Loucy (cell line): ENCODE measurements at regions not wholly inside any gene's neighbourhood (a gene's known extent, or its start where the extent isn't known, plus 50 kb on each side); places are given as distances from the start of the nearest gene placed in this dataset.

Experiments
- H2AFZ ChIP-seq: fragments of 200-600 bp; sonication (generic); 2 replicates; pipeline ENCODE4 v1.6.0; 2016; ENCODE audit warnings: antibody characterized with exemption, mild to moderate bottlenecking, low read length, moderate library complexity
- H3F3A ChIP-seq: fragments of 200-600 bp; 2 replicates; pipeline ENCODE4 v1.6.0; 2016; ENCODE audit warnings: antibody characterized with exemption, low read depth, mild to moderate bottlenecking
- H3K27me3 ChIP-seq: fragments of 200-600 bp; sonication (generic); 2 replicates; pipeline ENCODE4 v1.6.1; 2014; ENCODE audit warnings: low read length, mild to moderate bottlenecking; ENCODE audit not compliant: insufficient read depth, poor library complexity, severe bottlenecking
- H3K36me3 ChIP-seq: fragments of 200-600 bp; sonication (generic); 2 replicates; pipeline ENCODE4 v1.6.1; 2016; ENCODE audit warnings: low read length; ENCODE audit not compliant: insufficient read depth
- H3K4me1 ChIP-seq: fragments of 200-600 bp; sonication (generic); 2 replicates; pipeline ENCODE4 v1.5.1; 2014; ENCODE audit warnings: low read length, mild to moderate bottlenecking; ENCODE audit not compliant: insufficient read depth, poor library complexity, severe bottlenecking
- H3K4me2 ChIP-seq: fragments of 200-600 bp; sonication (generic); 2 replicates; pipeline ENCODE4 v1.6.0; 2014; ENCODE audit warnings: antibody characterized with exemption, low read length, low read depth, mild to moderate bottlenecking; ENCODE audit not compliant: poor library complexity, severe bottlenecking
- H3K4me3 ChIP-seq: fragments of 200-600 bp; sonication (generic); 2 replicates; pipeline ENCODE4 v1.5.1; 2014; ENCODE audit warnings: low read length, mild to moderate bottlenecking, mixed read lengths; ENCODE audit not compliant: poor library complexity, severe bottlenecking
- H3K79me2 ChIP-seq: fragments of 200-600 bp; sonication (generic); 2 replicates; pipeline ENCODE4 v1.6.1; 2014; ENCODE audit warnings: low read length; ENCODE audit not compliant: insufficient read depth
- H3K9ac ChIP-seq: fragments of 200-600 bp; sonication (generic); 2 replicates; pipeline ENCODE4 v1.6.0; 2014; ENCODE audit warnings: mild to moderate bottlenecking, low read depth, low read length, moderate library complexity; ENCODE audit not compliant: poor library complexity, severe bottlenecking
- H3K9me2 ChIP-seq: fragments of 200-600 bp; sonication (generic); replicated peaks from 2 replicates; pipeline ENCODE4 v1.6.1; 2016; ENCODE audit warnings: low read depth, low read length, mixed read lengths
- H3K9me3 ChIP-seq: fragments of 200-600 bp; sonication (generic); 2 replicates; pipeline ENCODE4 v1.6.1; 2014; ENCODE audit warnings: mild to moderate bottlenecking, antibody characterized with exemption, low read length, low read depth; ENCODE audit not compliant: insufficient read depth
- H4K20me1 ChIP-seq: fragments of 200-600 bp; sonication (generic); 2 replicates; pipeline ENCODE4 v1.6.0; 2014; ENCODE audit warnings: antibody characterized with exemption, low read length, mild to moderate bottlenecking; ENCODE audit not compliant: insufficient read depth, poor library complexity, severe bottlenecking
- EZH2phosphoT487 ChIP-seq: fragments of 200-600 bp; IDR thresholded peaks from 2 replicates; pipeline ENCODE4 v1.6.1; 2018; ENCODE audit warnings: antibody characterized with exemption, mild to moderate bottlenecking, moderate library complexity, borderline replicate concordance
- TF ChIP-seq, protein P1 (sequence below): fragments of 200-600 bp; sonication (generic); conservative IDR thresholded peaks from 2 replicates; pipeline ENCODE4 v1.5.1; 2014; ENCODE audit warnings: mild to moderate bottlenecking, antibody characterized with exemption, low read length

DNA sequence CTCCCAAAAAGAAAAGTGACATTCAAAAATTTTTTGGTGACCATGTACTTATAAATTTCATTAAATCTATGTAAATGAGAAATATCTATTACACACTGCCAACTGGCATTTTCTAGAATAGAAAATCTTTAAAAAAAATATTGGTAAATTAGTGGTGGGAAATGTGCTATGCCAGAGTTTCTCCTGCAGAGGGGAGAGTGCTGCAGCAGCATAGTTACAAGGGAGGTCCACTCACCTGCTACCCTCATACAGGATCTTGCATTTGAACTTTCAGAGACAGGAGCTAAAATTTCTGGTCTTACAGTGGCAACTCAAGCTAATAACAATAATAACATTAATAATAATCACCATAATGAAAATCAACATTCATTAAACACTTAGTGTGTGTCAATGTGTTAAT, 459.6 kb downstream of the NSUN3 start:
- TF ChIP-seq EZH2phosphoT487 = no peak
- TF ChIP-seq, protein P1, sequence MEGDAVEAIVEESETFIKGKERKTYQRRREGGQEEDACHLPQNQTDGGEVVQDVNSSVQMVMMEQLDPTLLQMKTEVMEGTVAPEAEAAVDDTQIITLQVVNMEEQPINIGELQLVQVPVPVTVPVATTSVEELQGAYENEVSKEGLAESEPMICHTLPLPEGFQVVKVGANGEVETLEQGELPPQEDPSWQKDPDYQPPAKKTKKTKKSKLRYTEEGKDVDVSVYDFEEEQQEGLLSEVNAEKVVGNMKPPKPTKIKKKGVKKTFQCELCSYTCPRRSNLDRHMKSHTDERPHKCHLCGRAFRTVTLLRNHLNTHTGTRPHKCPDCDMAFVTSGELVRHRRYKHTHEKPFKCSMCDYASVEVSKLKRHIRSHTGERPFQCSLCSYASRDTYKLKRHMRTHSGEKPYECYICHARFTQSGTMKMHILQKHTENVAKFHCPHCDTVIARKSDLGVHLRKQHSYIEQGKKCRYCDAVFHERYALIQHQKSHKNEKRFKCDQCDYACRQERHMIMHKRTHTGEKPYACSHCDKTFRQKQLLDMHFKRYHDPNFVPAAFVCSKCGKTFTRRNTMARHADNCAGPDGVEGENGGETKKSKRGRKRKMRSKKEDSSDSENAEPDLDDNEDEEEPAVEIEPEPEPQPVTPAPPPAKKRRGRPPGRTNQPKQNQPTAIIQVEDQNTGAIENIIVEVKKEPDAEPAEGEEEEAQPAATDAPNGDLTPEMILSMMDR = no peak
- no peaks in the 10 kb centered on the region for H3K9me2 ChIP-seq
- H3K27me3 ChIP-seq = no peaks in the 10 kb centered on the region
- H3F3A ChIP-seq = no peaks in the 10 kb centered on the region
- H3K9me3 ChIP-seq = no peaks in the 10 kb centered on the region
- H3K36me3 ChIP-seq = no peaks in the 10 kb centered on the region
- no peak overlapping the region for H3K9ac ChIP-seq
- H3K4me3 ChIP-seq = no peak overlapping the region
- no peak overlapping the region for H3K4me2 ChIP-seq
- H3K4me1 ChIP-seq = no peaks in the 10 kb centered on the region
- no peak overlapping the region for H2AFZ ChIP-seq
- H3K79me2 ChIP-seq = no peaks in the 10 kb centered on the region
- H4K20me1 ChIP-seq = no peaks in the 10 kb centered on the region

DNA sequence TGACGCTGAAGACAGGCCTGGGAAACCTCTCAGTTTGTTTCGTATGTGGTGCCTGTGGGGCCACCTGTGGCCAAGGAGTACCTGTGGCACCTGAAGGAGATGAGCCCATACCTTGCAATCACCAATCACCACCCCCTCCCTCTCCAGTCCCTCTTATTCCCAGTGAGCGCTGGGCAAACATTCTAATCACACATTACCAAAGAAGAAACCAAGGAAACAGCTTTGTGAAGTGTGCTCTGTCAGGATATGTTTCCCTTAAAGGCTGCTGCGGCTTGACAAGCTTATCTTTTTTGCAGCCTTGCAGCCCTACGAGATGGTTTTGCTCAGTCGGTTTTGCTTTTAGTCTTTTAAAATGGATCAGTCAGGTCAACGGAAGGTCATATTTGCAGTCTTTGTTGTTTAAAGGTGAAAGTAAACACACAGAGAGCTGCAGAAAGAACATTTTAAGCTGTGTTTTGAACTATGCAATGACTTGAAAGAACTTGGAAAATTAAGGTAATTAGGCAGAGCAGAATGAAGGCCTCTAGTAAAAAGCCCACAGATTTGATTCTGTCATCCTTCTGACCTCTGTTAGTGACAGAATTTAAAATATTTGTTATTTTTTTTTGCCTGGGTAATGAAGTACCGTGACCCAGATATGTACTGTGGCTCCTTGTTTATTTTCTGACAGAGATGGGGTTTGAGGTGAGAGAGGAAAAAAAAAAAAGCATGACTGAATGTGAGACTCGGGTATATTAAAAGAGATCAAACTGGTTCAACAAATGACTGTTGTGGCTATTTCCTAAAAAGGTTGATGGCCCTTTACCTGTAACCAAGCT, 461.4 kb downstream of the NSUN3 start:
- Histone ChIP-seq H3K79me2 (no peaks in the 10 kb centered on the region), H3K4me2 (no peak overlapping the region), H3K9me2 (no peaks in the 10 kb centered on the region), H3K4me1 (no peaks in the 10 kb centered on the region), H3K9me3 (no peaks in the 10 kb centered on the region), H2AFZ (no peak overlapping the region), H4K20me1 (no peaks in the 10 kb centered on the region), H3F3A (no peaks in the 10 kb centered on the region), H3K36me3 (no peaks in the 10 kb centered on the region), H3K4me3 (no peak overlapping the region), H3K27me3 (no peaks in the 10 kb centered on the region), H3K9ac (no peak overlapping the region)
- TF ChIP-seq, protein P1 = no peak
- TF ChIP-seq EZH2phosphoT487 = no peak

DNA sequence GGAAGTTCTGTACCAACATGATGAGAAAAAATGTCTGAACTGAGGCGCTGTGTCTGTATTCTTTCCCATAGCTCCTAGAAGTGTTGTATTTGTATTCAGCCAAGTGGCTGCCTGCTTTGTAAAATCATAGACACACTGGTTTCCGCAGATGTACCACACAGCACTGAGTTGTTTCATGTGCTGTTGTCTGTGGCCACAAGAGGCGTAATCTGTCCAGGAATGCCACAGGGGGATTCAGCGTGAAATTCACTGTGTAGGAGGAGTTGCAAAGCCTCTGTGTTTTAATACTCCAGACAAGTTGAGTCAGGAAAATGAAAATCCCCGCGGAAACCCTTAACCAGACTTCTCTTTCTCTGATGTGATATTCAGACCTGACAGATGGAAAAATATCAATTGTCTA, 462.2 kb downstream of the NSUN3 start:
- Histone ChIP-seq H3F3A (no peaks in the 10 kb centered on the region), H3K9me3 (no peaks in the 10 kb centered on the region), H3K27me3 (no peaks in the 10 kb centered on the region), H3K36me3 (no peaks in the 10 kb centered on the region), H4K20me1 (no peaks in the 10 kb centered on the region), H2AFZ (no peak overlapping the region), H3K9ac (no peak overlapping the region), H3K4me1 (no peaks in the 10 kb centered on the region), H3K4me3 (no peak overlapping the region), H3K9me2 (no peaks in the 10 kb centered on the region), H3K4me2 (no peak overlapping the region), H3K79me2 (no peaks in the 10 kb centered on the region)
- TF ChIP-seq EZH2phosphoT487 = no peak
- TF ChIP-seq, protein P1 = no peak
